ENCODE measurements at regions not wholly inside any gene's neighbourhood (a gene's known extent, or its start where the extent isn't known, plus 50 kb on each side); places are given as distances from the start of the nearest gene placed in this dataset.
"Not testable (repeated sequence)": the region's sequence is repeated elsewhere in the genome, so short reads cannot be mapped to it uniquely, and the experiment has no call there.

DNA sequence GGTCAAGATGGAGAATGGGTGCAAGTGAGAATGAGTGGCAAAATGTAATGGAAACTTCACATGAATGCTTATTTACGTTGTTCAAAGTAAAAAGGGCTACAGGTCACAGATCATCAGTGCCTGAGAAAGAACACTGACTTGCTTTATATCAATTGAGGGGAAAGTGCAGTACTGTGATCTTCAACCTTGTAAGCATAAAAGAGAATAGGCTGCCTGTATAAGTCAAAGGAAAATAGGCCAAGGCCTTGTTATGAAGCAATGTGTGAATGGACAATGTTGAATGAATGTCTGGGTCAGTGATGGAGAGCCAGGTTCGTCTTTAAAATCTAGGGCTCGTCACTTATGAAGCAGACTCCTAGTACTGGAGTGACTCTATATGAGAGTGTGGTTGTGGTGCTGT lies 158.6 kb upstream of the NT5E start:
- Histone ChIP-seq H3K36me3 (no peaks in the 10 kb centered on the region), H3K4me3 (no peak overlapping the region), H3K9me3 (no peaks in the 10 kb centered on the region), H3K27ac (no peak overlapping the region), H3K27me3 (no peaks in the 10 kb centered on the region), H3K4me1 (peaks cover 0 to 28% (median 3%) of the 10 kb centered on the region in 4 donors)
- no peak for TF ChIP-seq CTCF (IDR thresholded peaks at IDR 0.05)
- intact Hi-C loops (cut with DNase I; ENCODE audit: low total_unique reads) = no loop called here
- no peak for DNase-seq

DNA sequence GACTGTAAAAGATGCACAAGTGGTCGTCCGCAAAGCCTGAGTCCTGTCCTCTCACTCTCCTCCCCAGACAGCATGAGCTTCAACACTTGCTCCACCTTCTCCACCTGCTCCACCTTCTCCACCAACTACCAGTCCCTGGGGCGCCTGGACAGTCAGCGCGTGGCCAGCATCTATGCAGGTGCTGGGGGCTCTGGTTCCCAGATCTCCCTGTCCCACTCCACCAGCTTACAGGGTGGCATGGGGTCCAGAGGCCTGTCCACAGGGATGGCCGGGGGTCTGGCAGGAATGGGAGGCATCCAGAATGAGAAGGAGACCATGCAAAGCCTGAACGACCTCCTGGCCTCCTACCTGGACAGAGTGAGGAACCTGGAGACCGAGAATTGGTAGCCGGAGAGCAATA lies 162.2 kb upstream of the NT5E start:
- H3K4me1 ChIP-seq = peaks cover 0 to 2% (median 0%) of the 10 kb centered on the region in 4 donors
- no peaks in the 10 kb centered on the region for H3K36me3 ChIP-seq
- no peaks in the 10 kb centered on the region for H3K27me3 ChIP-seq
- no peak overlapping the region for H3K27ac ChIP-seq
- no peak for TF ChIP-seq CTCF (IDR thresholded peaks at IDR 0.05)
- H3K4me3 ChIP-seq = no peak overlapping the region
- no peak for DNase-seq
- intact Hi-C loops (cut with DNase I; ENCODE audit: low total_unique reads) = no loop called here
- no peaks in the 10 kb centered on the region for H3K9me3 ChIP-seq

GRCh38 chr6:85287158-85287557 lies 162.7 kb upstream of the NT5E start:
- Histone ChIP-seq H3K27me3 (no peaks in the 10 kb centered on the region), H3K9me3 (no peaks in the 10 kb centered on the region), H3K4me1 (peaks cover 0 to 2% (median 0%) of the 10 kb centered on the region in 4 donors), H3K27ac (no peak overlapping the region), H3K36me3 (no peaks in the 10 kb centered on the region), H3K4me3 (no peak overlapping the region)
- DNase-seq = no peak
- intact Hi-C loops (cut with DNase I; ENCODE audit: low total_unique reads) = no loop called here
- no peak for TF ChIP-seq CTCF (IDR thresholded peaks at IDR 0.05)

DNA sequence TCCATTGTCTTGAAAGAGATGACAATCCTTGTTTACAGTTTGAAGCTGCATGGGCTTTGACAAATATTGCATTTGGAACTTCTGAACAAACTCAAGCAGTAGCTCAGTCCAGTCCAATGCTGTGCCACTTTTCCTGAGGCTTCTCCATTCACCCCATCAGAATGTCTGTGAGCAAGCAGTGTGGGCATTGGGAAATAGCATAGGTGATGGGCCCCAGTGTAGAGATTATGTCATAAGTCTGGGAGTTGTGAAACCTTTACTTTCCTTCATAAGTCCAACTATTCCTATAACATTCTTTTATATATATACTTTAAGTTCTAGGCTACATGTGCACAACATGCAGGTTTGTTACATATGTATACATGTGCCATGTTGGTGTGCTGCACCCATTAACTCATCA lies 163.4 kb upstream of the NT5E start:
- H3K27ac ChIP-seq; H3K36me3 ChIP-seq; H3K4me3 ChIP-seq; intact Hi-C loops (cut with DNase I; ENCODE audit: low total_unique reads); DNase-seq; H3K4me1 ChIP-seq; H3K9me3 ChIP-seq; H3K27me3 ChIP-seq: not testable (repeated sequence)

DNA sequence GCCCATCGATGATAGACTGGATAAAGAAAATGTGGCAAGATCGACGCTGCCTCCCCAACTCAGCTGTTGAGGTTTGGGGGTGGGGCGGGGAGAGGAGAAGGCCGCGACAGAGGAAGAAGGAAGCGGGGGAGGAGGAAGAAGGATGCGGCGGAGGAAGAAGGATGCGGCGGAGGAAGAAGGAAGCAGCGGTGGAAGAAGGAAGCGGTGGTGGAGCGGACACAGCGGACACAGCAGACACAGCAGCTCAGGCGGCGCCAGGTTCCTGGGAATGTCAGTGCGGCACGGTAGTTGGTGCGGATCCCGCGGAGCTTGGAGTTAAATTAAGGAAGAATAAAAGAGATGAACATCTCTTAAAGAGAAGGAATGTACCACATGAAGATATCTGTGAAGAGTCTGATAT lies 163.9 kb upstream of the NT5E start:
- TF ChIP-seq CTCF (IDR thresholded peaks at IDR 0.05) = no peak
- intact Hi-C loops (cut with DNase I; ENCODE audit: low total_unique reads) = no loop called here
- Histone ChIP-seq H3K36me3 (no peaks in the 10 kb centered on the region), H3K9me3 (no peaks in the 10 kb centered on the region), H3K27me3 (no peaks in the 10 kb centered on the region), H3K4me1 (peaks cover 0 to 2% (median 0%) of the 10 kb centered on the region in 4 donors), H3K27ac (no peak overlapping the region), H3K4me3 (no peak overlapping the region)
- no peak for DNase-seq

GRCh38 chr6:85285114-85285513 lies 164.8 kb upstream of the NT5E start:
- Histone ChIP-seq H3K27ac (no peak overlapping the region), H3K27me3 (no peaks in the 10 kb centered on the region), H3K9me3 (no peaks in the 10 kb centered on the region), H3K4me3 (no peak overlapping the region), H3K4me1 (peaks cover 0 to 2% (median 0%) of the 10 kb centered on the region in 4 donors), H3K36me3 (no peaks in the 10 kb centered on the region)
- TF ChIP-seq CTCF (IDR thresholded peaks at IDR 0.05) = no peak
- intact Hi-C loops (cut with DNase I; ENCODE audit: low total_unique reads) = no loop called here
- DNase-seq = no peak

Measured in tibial artery (tissue), 4 donors.